ENCODE measurements at regions not wholly inside any gene's neighbourhood (a gene's known extent, or its start where the extent isn't known, plus 50 kb on each side); places are given as distances from the start of the nearest gene placed in this dataset.

DNA sequence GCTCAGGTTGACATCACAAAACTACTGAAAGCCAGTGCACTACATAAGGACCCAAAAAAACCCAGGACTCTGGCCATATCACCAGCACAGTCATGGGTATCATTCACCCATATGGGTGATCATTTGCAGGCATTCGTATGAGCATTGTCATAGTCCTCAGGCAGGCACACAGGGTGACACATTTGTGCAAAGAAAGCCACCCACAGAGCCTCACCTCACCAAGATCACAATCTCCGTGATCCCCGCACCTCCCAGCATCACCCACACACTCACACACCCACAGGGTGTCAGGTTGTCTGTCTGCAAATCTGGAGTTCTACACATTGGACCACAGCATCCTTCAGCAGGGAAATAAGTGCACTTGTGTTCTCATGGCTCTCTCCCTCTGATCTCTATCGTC, 166.0 kb upstream of the LPP start:
- TF ChIP-seq, protein P1, sequence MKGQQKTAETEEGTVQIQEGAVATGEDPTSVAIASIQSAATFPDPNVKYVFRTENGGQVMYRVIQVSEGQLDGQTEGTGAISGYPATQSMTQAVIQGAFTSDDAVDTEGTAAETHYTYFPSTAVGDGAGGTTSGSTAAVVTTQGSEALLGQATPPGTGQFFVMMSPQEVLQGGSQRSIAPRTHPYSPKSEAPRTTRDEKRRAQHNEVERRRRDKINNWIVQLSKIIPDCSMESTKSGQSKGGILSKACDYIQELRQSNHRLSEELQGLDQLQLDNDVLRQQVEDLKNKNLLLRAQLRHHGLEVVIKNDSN (CRISPR knock-in tag; IDR thresholded peaks at IDR 0.05): no peak
- TF ChIP-seq, protein P2, sequence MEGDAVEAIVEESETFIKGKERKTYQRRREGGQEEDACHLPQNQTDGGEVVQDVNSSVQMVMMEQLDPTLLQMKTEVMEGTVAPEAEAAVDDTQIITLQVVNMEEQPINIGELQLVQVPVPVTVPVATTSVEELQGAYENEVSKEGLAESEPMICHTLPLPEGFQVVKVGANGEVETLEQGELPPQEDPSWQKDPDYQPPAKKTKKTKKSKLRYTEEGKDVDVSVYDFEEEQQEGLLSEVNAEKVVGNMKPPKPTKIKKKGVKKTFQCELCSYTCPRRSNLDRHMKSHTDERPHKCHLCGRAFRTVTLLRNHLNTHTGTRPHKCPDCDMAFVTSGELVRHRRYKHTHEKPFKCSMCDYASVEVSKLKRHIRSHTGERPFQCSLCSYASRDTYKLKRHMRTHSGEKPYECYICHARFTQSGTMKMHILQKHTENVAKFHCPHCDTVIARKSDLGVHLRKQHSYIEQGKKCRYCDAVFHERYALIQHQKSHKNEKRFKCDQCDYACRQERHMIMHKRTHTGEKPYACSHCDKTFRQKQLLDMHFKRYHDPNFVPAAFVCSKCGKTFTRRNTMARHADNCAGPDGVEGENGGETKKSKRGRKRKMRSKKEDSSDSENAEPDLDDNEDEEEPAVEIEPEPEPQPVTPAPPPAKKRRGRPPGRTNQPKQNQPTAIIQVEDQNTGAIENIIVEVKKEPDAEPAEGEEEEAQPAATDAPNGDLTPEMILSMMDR (IDR thresholded peaks at IDR 0.05): no peak
- TF ChIP-seq ELF4 (CRISPR knock-in tag; IDR thresholded peaks at IDR 0.05; ENCODE audit: low read depth): no peak
- no peak for TF ChIP-seq ESRRA (CRISPR knock-in tag; IDR thresholded peaks at IDR 0.05; ENCODE audit: borderline replicate concordance)
- TF ChIP-seq ATF1 (CRISPR knock-in tag; IDR thresholded peaks at IDR 0.05): no peak
- no peak for TF ChIP-seq NFE2L1 (CRISPR knock-in tag; IDR thresholded peaks at IDR 0.05)
- no peak for TF ChIP-seq TCF7 (CRISPR knock-in tag; IDR thresholded peaks at IDR 0.05; ENCODE audit: low read depth)
- TF ChIP-seq TEAD4 (CRISPR knock-in tag; IDR thresholded peaks at IDR 0.05): no peak
- TF ChIP-seq, protein P3, sequence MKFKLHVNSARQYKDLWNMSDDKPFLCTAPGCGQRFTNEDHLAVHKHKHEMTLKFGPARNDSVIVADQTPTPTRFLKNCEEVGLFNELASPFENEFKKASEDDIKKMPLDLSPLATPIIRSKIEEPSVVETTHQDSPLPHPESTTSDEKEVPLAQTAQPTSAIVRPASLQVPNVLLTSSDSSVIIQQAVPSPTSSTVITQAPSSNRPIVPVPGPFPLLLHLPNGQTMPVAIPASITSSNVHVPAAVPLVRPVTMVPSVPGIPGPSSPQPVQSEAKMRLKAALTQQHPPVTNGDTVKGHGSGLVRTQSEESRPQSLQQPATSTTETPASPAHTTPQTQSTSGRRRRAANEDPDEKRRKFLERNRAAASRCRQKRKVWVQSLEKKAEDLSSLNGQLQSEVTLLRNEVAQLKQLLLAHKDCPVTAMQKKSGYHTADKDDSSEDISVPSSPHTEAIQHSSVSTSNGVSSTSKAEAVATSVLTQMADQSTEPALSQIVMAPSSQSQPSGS (CRISPR knock-in tag; IDR thresholded peaks at IDR 0.05; ENCODE audit: borderline replicate concordance, low read depth): no peak
- TF ChIP-seq, protein P4, sequence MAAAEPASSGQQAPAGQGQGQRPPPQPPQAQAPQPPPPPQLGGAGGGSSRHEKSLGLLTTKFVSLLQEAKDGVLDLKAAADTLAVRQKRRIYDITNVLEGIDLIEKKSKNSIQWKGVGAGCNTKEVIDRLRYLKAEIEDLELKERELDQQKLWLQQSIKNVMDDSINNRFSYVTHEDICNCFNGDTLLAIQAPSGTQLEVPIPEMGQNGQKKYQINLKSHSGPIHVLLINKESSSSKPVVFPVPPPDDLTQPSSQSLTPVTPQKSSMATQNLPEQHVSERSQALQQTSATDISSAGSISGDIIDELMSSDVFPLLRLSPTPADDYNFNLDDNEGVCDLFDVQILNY (CRISPR knock-in tag; IDR thresholded peaks at IDR 0.05): no peak

All from WTC11 (cell line).